Transverse colon (tissue), 4 donors: ENCODE measurements at regions not wholly inside any gene's neighbourhood (a gene's known extent, or its start where the extent isn't known, plus 50 kb on each side); places are given as distances from the start of the nearest gene placed in this dataset.

Source experiments
- DNase-seq: peaks from one replicate; pipeline ENCODE4 v3.0.0-alpha.2; 2019
- H3K27ac ChIP-seq, 4 donors: fragments of 200-600 bp; sonication (generic); 2 replicates each; pipeline ENCODE4 v1.5.1; 2016 to 2018; ENCODE audit warnings: inconsistent platforms in 4 of 4
- H3K27me3 ChIP-seq: fragments of 200-600 bp; sonication (generic); 2 replicates; pipeline ENCODE4 v1.5.1; 2017; ENCODE audit warnings: inconsistent platforms
- H3K36me3 ChIP-seq, 4 donors: fragments of 200-600 bp; sonication (generic); 2 replicates each; pipeline ENCODE4 v1.5.1; 2017 to 2019; ENCODE audit warnings: inconsistent platforms in 4 of 4
- H3K4me1 ChIP-seq, 4 donors: fragments of 200-600 bp; sonication (generic); 2 replicates each; pipeline ENCODE4 v1.5.1; 2017 to 2020; ENCODE audit warnings: inconsistent platforms in 4 of 4
- H3K4me3 ChIP-seq, 4 donors: fragments of 200-600 bp; sonication (generic); 1 replicate in 1 of 4; 2 replicates in 3 of 4; pipeline versions ENCODE4 v1.5.1 to v1.6.1; 2017 to 2019; ENCODE audit warnings: inconsistent platforms in 4 of 4
- H3K9me3 ChIP-seq, 2 donors: fragments of 200-600 bp; sonication (generic); 2 replicates each; pipeline ENCODE4 v1.5.1; 2017 to 2019; ENCODE audit warnings: inconsistent platforms in 2 of 2
- CTCF ChIP-seq, 5 experiments: fragments of 200-600 bp in 3 of 5; fragments of 450-650 bp in 2 of 5; sonication (generic) in 3 of 5; IDR thresholded peaks; 1 replicate in 2 of 5; 2 replicates in 3 of 5; pipeline ENCODE4 v1.5.1; 2016 to 2017; ENCODE audit warnings: antibody characterized with exemption in 5 of 5, inconsistent platforms in 3 of 5, mild to moderate bottlenecking in 2 of 5, moderate library complexity in 1 of 5
- EP300 ChIP-seq: sonication (generic); formaldehyde crosslinking; IDR thresholded peaks from one replicate; pipeline ENCODE4 v1.6.1; 2017; ENCODE audit warnings: antibody characterized with exemption, low read depth
- POLR2A ChIP-seq: fragments of 450-650 bp; IDR thresholded peaks from one replicate; pipeline ENCODE4 v1.6.1; 2016; ENCODE audit warnings: antibody characterized with exemption, mild to moderate bottlenecking, moderate library complexity
- POLR2AphosphoS5 ChIP-seq, 3 donors: sonication (generic); formaldehyde crosslinking; IDR thresholded peaks; one replicate each; pipeline ENCODE4 v1.6.1; 2016; ENCODE audit warnings: antibody characterized with exemption in 3 of 3
- WGBS, 2 donors: methylation state at CpG; one replicate each; pipeline ENCODE4 v1.1.5; 2018; ENCODE audit warnings: low coverage in 1 of 2; 5-methylcytosine and 5-hydroxymethylcytosine counted together
- in situ Hi-C, 4 donors: fragments of 200-750 bp; cut with MboI; loops; one replicate each; pipeline versions ENCODE4 v1.15.0 to v1.15.1; 2017; ENCODE audit warnings: low sequenced_read_pairs in 3 of 4, low pct_ligation_motif_present in 1 of 4, low pct_unique_long_range_greater_than_20kb in 1 of 4
- intact Hi-C: fragments of 100-400 bp; cut with DNase I; formaldehyde crosslinking; loops from one replicate; pipeline ENCODE4 v1.15.1; 2023; ENCODE audit warnings: low total_unique reads

- intact Hi-C loops: no loop called here
- H3K36me3 ChIP-seq: no peaks in the 10 kb centered on the region
- no peaks in the 10 kb centered on the region for H3K4me1 ChIP-seq
- H3K9me3 ChIP-seq: no peaks in the 10 kb centered on the region
- in situ Hi-C loops: no loop called here
- WGBS, 2 donors: 96% methylated on average over 2 of the region's 2 CpGs; no CpG with 5 or more reads in 1 of the 2 donors
- H3K4me3 ChIP-seq: no peak overlapping the region
- no peaks in the 10 kb centered on the region for H3K27me3 ChIP-seq
- DNase-seq: no peak
- TF ChIP-seq POLR2AphosphoS5 (IDR thresholded peaks at IDR 0.05) (no peak), EP300 (no peak), CTCF (IDR thresholded peaks at IDR 0.05) (no peak), POLR2A (no peak)
- no peak overlapping the region for H3K27ac ChIP-seq
Observed at GRCh38 chrX:4450177-4450576, 736.7 kb upstream of the PRKX start.

GRCh38 chrX:4435905-4436304, 722.5 kb upstream of the PRKX start:
- Histone ChIP-seq H3K4me3 (no peak overlapping the region), H3K9me3 (no peaks in the 10 kb centered on the region), H3K27ac (no peak overlapping the region), H3K27me3 (no peaks in the 10 kb centered on the region), H3K36me3 (no peaks in the 10 kb centered on the region), H3K4me1 (no peaks in the 10 kb centered on the region)
- no peak for TF ChIP-seq CTCF (IDR thresholded peaks at IDR 0.05)
- no peak for TF ChIP-seq POLR2A
- TF ChIP-seq POLR2AphosphoS5 (IDR thresholded peaks at IDR 0.05): no peak
- no peak for TF ChIP-seq EP300
- WGBS, 2 donors: 41% methylated on average over 4 of the region's 4 CpGs; no CpG with 5 or more reads in 1 of the 2 donors
- in situ Hi-C loops (no loop called here), intact Hi-C loops (no loop called here)
- no peak for DNase-seq

- WGBS, 2 donors: 59% methylated on average over 2 of the region's 2 CpGs; no CpG with 5 or more reads in 1 of the 2 donors
- no peak for DNase-seq
- no peaks in the 10 kb centered on the region for H3K9me3 ChIP-seq
- H3K27ac ChIP-seq: no peak overlapping the region
- H3K4me3 ChIP-seq: no peak overlapping the region
- H3K36me3 ChIP-seq: no peaks in the 10 kb centered on the region
- H3K27me3 ChIP-seq: no peaks in the 10 kb centered on the region
- no peak for TF ChIP-seq POLR2AphosphoS5 (IDR thresholded peaks at IDR 0.05)
- no peak for TF ChIP-seq POLR2A
- TF ChIP-seq EP300: no peak
- TF ChIP-seq CTCF (IDR thresholded peaks at IDR 0.05): no peak
- in situ Hi-C loops (no loop called here), intact Hi-C loops (no loop called here)
- no peaks in the 10 kb centered on the region for H3K4me1 ChIP-seq
Observed at GRCh38 chrX:4397471-4397870, 684.0 kb upstream of the PRKX start.

- 43% methylated on average over 3 of the region's 3 CpGs; no CpG with 5 or more reads in 1 of the 2 donors for WGBS, 2 donors
- Histone ChIP-seq H3K27ac (no peak overlapping the region), H3K9me3 (no peaks in the 10 kb centered on the region), H3K4me3 (no peak overlapping the region), H3K4me1 (no peaks in the 10 kb centered on the region), H3K36me3 (no peaks in the 10 kb centered on the region), H3K27me3 (no peaks in the 10 kb centered on the region)
- TF ChIP-seq EP300: no peak
- no peak for TF ChIP-seq POLR2AphosphoS5 (IDR thresholded peaks at IDR 0.05)
- TF ChIP-seq POLR2A: no peak
- TF ChIP-seq CTCF (IDR thresholded peaks at IDR 0.05): no peak
- intact Hi-C loops: no loop called here
- DNase-seq: no peak
- in situ Hi-C loops: no loop called here
Observed at GRCh38 chrX:4382273-4382672, 668.8 kb upstream of the PRKX start.
